ENCODE measurements at regions not wholly inside any gene's neighbourhood (a gene's known extent, or its start where the extent isn't known, plus 50 kb on each side); places are given as distances from the start of the nearest gene placed in this dataset.
"Not testable (repeated sequence)": the region's sequence is repeated elsewhere in the genome, so short reads cannot be mapped to it uniquely, and the experiment has no call there.

- DNase-seq: no peak
Observed at GRCh38 chr2:116776556-116776955, 1037.9 kb upstream of the DDX18 start.

- no peak for DNase-seq
Observed at GRCh38 chr2:116787848-116788247, 1026.6 kb upstream of the DDX18 start.

- DNase-seq: no peak
Observed at GRCh38 chr2:116802671-116803070, 1011.8 kb upstream of the DDX18 start.

DNA sequence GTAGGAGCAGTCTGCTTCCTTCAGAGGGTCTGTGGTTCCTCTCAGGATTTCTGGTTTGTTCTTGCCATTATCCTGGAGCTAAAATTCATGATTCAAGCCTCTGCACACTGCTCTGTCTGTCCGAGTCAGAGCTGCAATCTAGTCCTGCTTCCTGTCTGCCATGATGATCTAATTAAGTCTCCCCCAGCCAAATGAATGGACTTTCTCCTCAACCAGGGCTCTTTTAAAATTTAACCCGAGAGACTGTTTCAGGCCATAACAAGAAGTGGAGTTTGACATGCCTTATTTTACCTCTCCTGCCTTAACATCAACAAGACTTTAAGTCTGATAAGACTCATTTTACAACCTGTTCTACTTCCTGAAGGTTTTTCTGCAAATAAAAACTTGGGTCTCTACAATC, 1009.6 kb upstream of the DDX18 start:
- DNase-seq: no peak

GRCh38 chr2:116806505-116806904, 1008.0 kb upstream of the DDX18 start:
- DNase-seq: not testable (repeated sequence)

DNA sequence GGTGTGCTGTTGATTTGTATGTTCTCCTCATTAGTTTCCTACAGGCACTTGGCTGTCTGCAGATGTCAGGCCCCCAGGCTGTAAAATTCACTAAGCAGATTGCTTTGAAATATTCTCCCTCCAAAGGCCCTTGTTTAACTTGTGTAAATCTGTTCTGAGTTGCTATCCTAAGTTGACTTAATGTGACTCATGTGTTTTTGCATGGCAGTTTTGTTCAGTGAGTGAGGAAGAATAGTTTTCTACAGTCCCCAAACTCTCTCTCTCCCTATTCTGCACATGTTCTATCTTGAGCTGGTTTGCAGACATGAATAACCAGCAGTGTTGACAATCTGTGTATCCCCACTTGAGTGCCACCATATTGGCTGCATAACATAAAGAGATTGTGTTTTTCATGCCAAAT, 1005.4 kb upstream of the DDX18 start:
- no peak for DNase-seq

- DNase-seq: no peak
Observed at GRCh38 chr2:116810071-116810470, 1004.4 kb upstream of the DDX18 start.

DNA sequence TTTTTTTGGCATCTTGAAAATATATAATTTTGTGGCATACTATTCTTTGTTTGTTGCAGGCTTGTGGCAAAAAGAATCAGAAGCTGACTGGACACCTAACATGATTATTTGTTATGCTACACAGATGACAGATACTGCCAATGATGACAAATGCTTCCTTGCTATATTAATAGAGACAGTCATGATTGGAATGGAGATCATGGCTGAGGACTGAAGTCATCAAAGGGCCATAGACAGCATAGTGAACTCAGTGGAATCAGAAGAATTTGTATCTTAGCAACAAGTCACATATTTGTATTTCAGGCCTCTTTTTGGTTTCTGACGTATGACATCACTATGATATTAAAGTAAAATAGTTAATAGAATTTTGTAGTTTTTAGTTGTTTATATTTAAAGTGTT, 1003.8 kb upstream of the DDX18 start:
- DNase-seq: no peak

- no peak for DNase-seq
Observed at GRCh38 chr2:116819355-116819754, 995.1 kb upstream of the DDX18 start.

GRCh38 chr2:116820986-116821385, 993.5 kb upstream of the DDX18 start:
- no peak for DNase-seq

DNA sequence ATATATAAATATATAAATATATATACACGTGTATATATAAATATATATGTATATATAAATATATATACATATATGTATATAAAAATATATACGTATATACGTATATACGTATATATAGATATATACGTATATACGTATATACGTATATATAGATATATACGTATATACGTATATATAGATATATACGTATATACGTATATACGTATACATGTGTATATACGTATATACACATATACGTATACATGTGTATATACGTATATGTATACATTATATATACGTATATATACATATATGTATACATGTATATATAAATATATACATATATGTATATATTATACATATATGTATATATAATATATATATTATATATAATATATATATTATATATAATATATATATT, 984.9 kb upstream of the DDX18 start:
- DNase-seq: not testable (repeated sequence)

DNA sequence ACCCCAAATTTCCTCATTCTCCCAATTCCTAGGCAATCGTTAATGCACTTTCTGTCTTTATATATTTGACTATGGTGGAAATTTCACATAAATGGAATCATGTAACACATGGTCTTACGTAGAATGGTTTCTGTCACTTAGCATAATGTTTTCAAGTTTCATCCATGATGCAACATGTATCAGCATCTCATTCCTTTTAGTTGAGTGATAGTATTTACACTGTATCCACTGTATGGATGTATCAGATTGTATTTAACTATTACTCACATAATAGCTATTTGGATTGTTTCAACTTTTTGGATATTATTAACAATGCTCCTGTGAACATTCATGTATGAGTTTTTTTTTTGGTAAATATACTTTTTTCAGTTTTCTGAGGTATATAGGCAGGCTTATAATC, 982.3 kb upstream of the DDX18 start:
- no peak for DNase-seq

DNA sequence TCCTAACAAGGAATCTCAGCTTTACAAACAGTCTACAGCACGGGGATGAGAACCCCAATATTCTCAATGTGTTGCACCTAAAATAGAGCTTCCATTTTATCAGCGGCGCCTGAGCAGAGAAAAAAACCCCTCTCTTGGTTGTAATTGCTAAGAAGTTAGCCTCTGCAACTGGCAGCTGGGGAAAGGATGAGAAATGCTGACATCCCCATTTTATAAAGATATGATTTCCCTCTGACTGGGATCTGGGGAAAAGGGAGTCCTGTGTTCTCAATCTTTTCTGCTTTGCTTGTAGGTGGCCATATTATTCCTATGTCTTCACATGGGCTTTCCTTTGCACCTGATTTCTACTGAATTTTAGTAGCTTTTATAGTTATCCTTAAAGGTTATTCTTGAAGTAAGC, 981.4 kb upstream of the DDX18 start:
- no peak for DNase-seq

- no peak for DNase-seq
Observed at GRCh38 chr2:116842164-116842563, 972.3 kb upstream of the DDX18 start.

GRCh38 chr2:116859708-116860107, 954.8 kb upstream of the DDX18 start:
- DNase-seq: no peak

- no peak for DNase-seq
Observed at GRCh38 chr2:116874021-116874420, 940.5 kb upstream of the DDX18 start.

DNA sequence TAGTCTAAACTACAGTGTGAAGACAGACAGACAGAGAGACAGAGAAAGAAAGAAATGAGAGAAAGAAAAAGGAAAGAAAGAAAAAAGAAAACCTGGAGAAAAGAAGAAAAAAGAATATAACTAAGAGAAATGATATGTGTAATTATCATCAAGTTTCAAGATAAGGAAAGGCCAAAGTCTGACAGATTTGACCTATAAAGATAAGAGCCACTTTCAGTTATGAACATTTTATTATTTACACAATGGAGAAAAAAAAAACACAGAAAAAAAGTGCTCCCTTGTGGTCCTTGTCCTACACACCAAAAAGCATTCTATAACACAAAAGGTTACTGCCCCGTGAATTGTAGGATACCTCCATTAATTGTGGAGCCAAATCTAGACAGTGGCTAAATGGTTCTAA, 937.2 kb upstream of the DDX18 start:
- DNase-seq: no peak

- no peak for DNase-seq
Observed at GRCh38 chr2:116877944-116878343, 936.5 kb upstream of the DDX18 start.

- DNase-seq: no peak
Observed at GRCh38 chr2:116879650-116880160, 934.8 kb upstream of the DDX18 start.

- DNase-seq: no peak
Observed at GRCh38 chr2:116891191-116891590, 923.3 kb upstream of the DDX18 start.

- DNase-seq: no peak
Observed at GRCh38 chr2:116911540-116911939, 903.0 kb upstream of the DDX18 start.

- DNase-seq: no peak
Observed at GRCh38 chr2:116915673-116916072, 898.8 kb upstream of the DDX18 start.

DNA sequence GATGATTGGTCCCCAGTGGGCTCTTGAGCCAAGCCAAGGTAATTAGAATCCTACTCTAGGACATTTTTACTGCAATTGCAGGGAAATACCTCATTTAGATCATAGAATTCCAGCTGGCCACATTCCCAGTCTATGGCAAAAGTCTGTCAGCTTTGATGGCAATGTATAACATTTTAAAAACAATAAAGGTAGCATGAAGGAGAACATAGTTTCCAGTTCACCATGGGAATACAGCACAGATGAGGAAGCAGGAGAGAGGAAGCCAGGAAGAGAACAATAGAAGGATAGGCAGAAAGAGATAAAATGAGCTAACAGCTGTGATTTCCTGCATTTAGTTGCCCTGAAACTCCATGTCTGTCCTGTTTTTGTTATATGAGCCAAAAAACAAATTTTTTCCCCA, 897.3 kb upstream of the DDX18 start:
- DNase-seq: no peak

GRCh38 chr2:116918574-116918973, 895.9 kb upstream of the DDX18 start:
- no peak for DNase-seq

DNA sequence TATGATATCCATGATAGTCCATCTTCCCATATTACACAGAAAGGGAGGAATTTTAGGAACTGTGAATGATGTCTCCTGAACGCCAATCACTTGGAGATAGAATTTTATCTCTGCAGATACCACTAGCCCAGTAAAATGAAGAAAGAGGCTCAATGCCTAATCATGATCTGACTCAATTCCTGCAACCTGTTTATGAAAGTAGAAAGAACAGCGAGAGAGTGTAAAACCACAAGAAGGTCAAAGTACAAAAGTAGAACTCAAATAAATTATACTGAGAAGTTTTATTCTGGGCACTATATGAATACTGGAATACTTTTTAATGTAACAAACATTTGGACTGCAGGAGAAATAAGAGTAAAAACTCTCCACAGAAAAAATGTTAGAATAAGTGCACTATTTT, 892.1 kb upstream of the DDX18 start:
- no peak for DNase-seq

- no peak for DNase-seq
Observed at GRCh38 chr2:116924509-116924908, 890.0 kb upstream of the DDX18 start.
